ENCODE measurements at regions not wholly inside any gene's neighbourhood (a gene's known extent, or its start where the extent isn't known, plus 50 kb on each side); places are given as distances from the start of the nearest gene placed in this dataset.

- H2AK5ac ChIP-seq (ENCODE audit: low read depth, low read length), result no peak overlapping the region
- H4K5ac ChIP-seq (ENCODE audit: insufficient read length, low read depth, low read length), result no peak overlapping the region
- DNase-seq (ENCODE audit: low read depth in 1 of 2, low spot score in 2 of 2), result no peak
- no peak overlapping the region for H2AFZ ChIP-seq (ENCODE audit: low read length)
- H3K27ac ChIP-seq (ENCODE audit: low read depth, low read length), result no peak overlapping the region
- H3K9me3 ChIP-seq (ENCODE audit: insufficient read depth in 2 of 2, low read depth in 1 of 2, low read length in 1 of 2), result no peaks in the 10 kb centered on the region
- FAIRE-seq, result no peak
- no peak overlapping the region for H3K23ac ChIP-seq (ENCODE audit: insufficient read length)
- H2BK20ac ChIP-seq (ENCODE audit: low read length), result no peak overlapping the region
- no peak overlapping the region for H4K91ac ChIP-seq (replicated peaks; ENCODE audit: insufficient read length, low read length)
- H3K18ac ChIP-seq (ENCODE audit: extremely low read depth, low read length), result no peak overlapping the region
- ChIA-PET CTCF (ENCODE audit: partially characterized antibody) (no interaction called here), POLR2A (ENCODE audit: partially characterized antibody) (no interaction called here)
- no peaks in the 10 kb centered on the region for H3K27me3 ChIP-seq (replicated peaks in 1 of 4; ENCODE audit: control insufficient read depth in 3 of 4, extremely low read depth in 1 of 4, insufficient read depth in 3 of 4, low read length in 3 of 4)
- H2BK120ac ChIP-seq (replicated peaks; ENCODE audit: low read depth, low read length), result no peak overlapping the region
- 87% methylated on average over 2 of the region's 2 CpGs; no CpG with 5 or more reads in 1 of the 2 experiments for WGBS, 2 experiments (ENCODE audit: extremely low coverage in 1 of 2, insufficient coverage in 1 of 2, insufficient read length in 1 of 2, insufficient replicate concordance in 2 of 2, low coverage in 1 of 2, low lambda C conversion rate in 2 of 2, missing lambda C conversion rate in 1 of 2)
- no peak overlapping the region for H2BK15ac ChIP-seq (ENCODE audit: low read length)
- H3K79me1 ChIP-seq (ENCODE audit: low read depth, low read length), result no peaks in the 10 kb centered on the region
- no peaks in the 10 kb centered on the region for H3K36me3 ChIP-seq (ENCODE audit: control insufficient read depth in 2 of 4, insufficient read depth in 4 of 4, low read length in 3 of 4)
- peaks cover 0 to 3% (median 0%) of the 10 kb centered on the region in 4 experiments; a peak in 1 of 7 replicates for H3K4me1 ChIP-seq (replicated peaks in 1 of 4; ENCODE audit: control insufficient read depth in 3 of 4, insufficient read depth in 4 of 4, low read length in 3 of 4)
- H3K9ac ChIP-seq (replicated peaks in 1 of 4; ENCODE audit: extremely low read depth in 1 of 4, low read depth in 3 of 4, low read length in 3 of 4), result no peak overlapping the region
- no peak overlapping the region for H2BK12ac ChIP-seq (ENCODE audit: low read depth, low read length)
- no peak overlapping the region for H3K4me3 ChIP-seq (ENCODE audit: extremely low read depth in 1 of 4, insufficient read depth in 2 of 4, low read depth in 3 of 4, low read length in 4 of 4)
- no peak overlapping the region for H3K56ac ChIP-seq (replicated peaks; ENCODE audit: insufficient read length, low read depth, low read length)
- H2BK5ac ChIP-seq (ENCODE audit: low read depth, low read length), result no peak overlapping the region
- H3K23me2 ChIP-seq (ENCODE audit: low read depth, low read length), result no peaks in the 10 kb centered on the region
- H3K79me2 ChIP-seq (ENCODE audit: control insufficient read depth in 1 of 2, insufficient read depth in 2 of 2, low read length in 2 of 2), result no peaks in the 10 kb centered on the region
- no peak overlapping the region for H3K4me2 ChIP-seq (ENCODE audit: insufficient read depth in 1 of 2, low read depth in 2 of 2, low read length in 2 of 2)
- H4K8ac ChIP-seq (ENCODE audit: extremely low read depth, insufficient read depth, low read length), result no peak overlapping the region
- H3K14ac ChIP-seq (ENCODE audit: insufficient read length), result no peak overlapping the region
- no peak overlapping the region for H3K4ac ChIP-seq (replicated peaks; ENCODE audit: insufficient read length, low read depth, low read length)
- no peaks in the 10 kb centered on the region for H4K20me1 ChIP-seq (replicated peaks in 1 of 2; ENCODE audit: control insufficient read depth in 1 of 2, insufficient read depth in 2 of 2, low read length in 2 of 2)
- TF ChIP-seq TEAD4 (IDR thresholded peaks at IDR 0.05; ENCODE audit: low read depth, low read length) (no peak), PHF8 (conservative IDR thresholded peaks at IDR 0.05; ENCODE audit: low read depth, low read length) (no peak), POU5F1 (IDR thresholded peaks at IDR 0.05; ENCODE audit: low read depth, low read length) (no peak), SP2 (IDR thresholded peaks at IDR 0.05; ENCODE audit: low read length) (no peak), ZNF274 (IDR thresholded peaks at IDR 0.05; ENCODE audit: borderline replicate concordance, extremely low read depth, low read length) (no peak), FOSL1 (IDR thresholded peaks at IDR 0.05; ENCODE audit: insufficient read depth, low read depth, low read length) (no peak), SAP30 (IDR thresholded peaks at IDR 0.05; ENCODE audit: insufficient read depth, insufficient replicate concordance, low read length) (no peak), E2F6 (IDR thresholded peaks at IDR 0.05) (no peak), SIX5 (IDR thresholded peaks at IDR 0.05; ENCODE audit: low read depth, low read length) (no peak)
- TF ChIP-seq, protein P1, sequence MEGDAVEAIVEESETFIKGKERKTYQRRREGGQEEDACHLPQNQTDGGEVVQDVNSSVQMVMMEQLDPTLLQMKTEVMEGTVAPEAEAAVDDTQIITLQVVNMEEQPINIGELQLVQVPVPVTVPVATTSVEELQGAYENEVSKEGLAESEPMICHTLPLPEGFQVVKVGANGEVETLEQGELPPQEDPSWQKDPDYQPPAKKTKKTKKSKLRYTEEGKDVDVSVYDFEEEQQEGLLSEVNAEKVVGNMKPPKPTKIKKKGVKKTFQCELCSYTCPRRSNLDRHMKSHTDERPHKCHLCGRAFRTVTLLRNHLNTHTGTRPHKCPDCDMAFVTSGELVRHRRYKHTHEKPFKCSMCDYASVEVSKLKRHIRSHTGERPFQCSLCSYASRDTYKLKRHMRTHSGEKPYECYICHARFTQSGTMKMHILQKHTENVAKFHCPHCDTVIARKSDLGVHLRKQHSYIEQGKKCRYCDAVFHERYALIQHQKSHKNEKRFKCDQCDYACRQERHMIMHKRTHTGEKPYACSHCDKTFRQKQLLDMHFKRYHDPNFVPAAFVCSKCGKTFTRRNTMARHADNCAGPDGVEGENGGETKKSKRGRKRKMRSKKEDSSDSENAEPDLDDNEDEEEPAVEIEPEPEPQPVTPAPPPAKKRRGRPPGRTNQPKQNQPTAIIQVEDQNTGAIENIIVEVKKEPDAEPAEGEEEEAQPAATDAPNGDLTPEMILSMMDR (IDR thresholded peaks at IDR 0.05; ENCODE audit: control extremely low read depth in 1 of 3, insufficient read depth in 1 of 3, low read depth in 1 of 3, low read length in 3 of 3), result no peak
Measured at GRCh38 chr18:67285583-67285982, 230.9 kb downstream of the DSEL start.

Measured in H1 (cell line).